Stimulated activated CD8-positive, alpha-beta memory T cell treated with anti-CD3 and anti-CD28 coated beads, Interleukin-7, amount 100 ng/mL, for 1 hour (primary cell): ENCODE measurements at regions not wholly inside any gene's neighbourhood (a gene's known extent, or its start where the extent isn't known, plus 50 kb on each side); places are given as distances from the start of the nearest gene placed in this dataset.

ENCODE experiments used
- DNase-seq, 2 donors: peaks; one replicate each; pipeline ENCODE4 v3.0.0-alpha.2; 2020; ENCODE audit warnings: low read depth in 2 of 2

GRCh38 chr17:79342376-79342775, 267.8 kb downstream of the ENGASE start:
- DNase-seq, result no peak

GRCh38 chr17:79341816-79342215, 267.2 kb downstream of the ENGASE start:
- DNase-seq, result no peak

GRCh38 chr17:79341222-79341780, 266.7 kb downstream of the ENGASE start:
- DNase-seq, result no peak

- DNase-seq, result no peak
Measured at GRCh38 chr17:79340333-79341221, 266.0 kb downstream of the ENGASE start.

GRCh38 chr17:79339321-79339720, 264.7 kb downstream of the ENGASE start:
- no peak for DNase-seq

GRCh38 chr17:79338604-79339003, 264.0 kb downstream of the ENGASE start:
- DNase-seq, result no peak

GRCh38 chr17:79338152-79338551, 263.5 kb downstream of the ENGASE start:
- DNase-seq, result no peak

GRCh38 chr17:79337053-79337452, 262.4 kb downstream of the ENGASE start:
- DNase-seq, result no peak

GRCh38 chr17:79335456-79335855, 260.8 kb downstream of the ENGASE start:
- no peak for DNase-seq

GRCh38 chr17:79332011-79332554, 257.5 kb downstream of the ENGASE start:
- no peak for DNase-seq

- no peak for DNase-seq
Measured at GRCh38 chr17:79331492-79331891, 256.9 kb downstream of the ENGASE start.

- no peak for DNase-seq
Measured at GRCh38 chr17:79330696-79331095, 256.1 kb downstream of the ENGASE start.

GRCh38 chr17:79330229-79330628, 255.6 kb downstream of the ENGASE start:
- DNase-seq, result no peak

GRCh38 chr17:79326814-79327213, 252.2 kb downstream of the ENGASE start:
- no peak for DNase-seq

- DNase-seq, result no peak
Measured at GRCh38 chr17:79325709-79326430, 251.2 kb downstream of the ENGASE start.

- no peak for DNase-seq
Measured at GRCh38 chr17:79324194-79324593, 249.6 kb downstream of the ENGASE start.

GRCh38 chr17:79323566-79323965, 248.9 kb downstream of the ENGASE start:
- no peak for DNase-seq

GRCh38 chr17:79322211-79323123, 247.8 kb downstream of the ENGASE start:
- DNase-seq, result no peak

GRCh38 chr17:79320331-79320730, 245.7 kb downstream of the ENGASE start:
- DNase-seq, result no peak

- no peak for DNase-seq
Measured at GRCh38 chr17:79317916-79318315, 243.3 kb downstream of the ENGASE start.

- DNase-seq, result no peak
Measured at GRCh38 chr17:79316805-79317204, 242.2 kb downstream of the ENGASE start.
